ENCODE measurements at regions not wholly inside any gene's neighbourhood (a gene's known extent, or its start where the extent isn't known, plus 50 kb on each side); places are given as distances from the start of the nearest gene placed in this dataset.

DNA sequence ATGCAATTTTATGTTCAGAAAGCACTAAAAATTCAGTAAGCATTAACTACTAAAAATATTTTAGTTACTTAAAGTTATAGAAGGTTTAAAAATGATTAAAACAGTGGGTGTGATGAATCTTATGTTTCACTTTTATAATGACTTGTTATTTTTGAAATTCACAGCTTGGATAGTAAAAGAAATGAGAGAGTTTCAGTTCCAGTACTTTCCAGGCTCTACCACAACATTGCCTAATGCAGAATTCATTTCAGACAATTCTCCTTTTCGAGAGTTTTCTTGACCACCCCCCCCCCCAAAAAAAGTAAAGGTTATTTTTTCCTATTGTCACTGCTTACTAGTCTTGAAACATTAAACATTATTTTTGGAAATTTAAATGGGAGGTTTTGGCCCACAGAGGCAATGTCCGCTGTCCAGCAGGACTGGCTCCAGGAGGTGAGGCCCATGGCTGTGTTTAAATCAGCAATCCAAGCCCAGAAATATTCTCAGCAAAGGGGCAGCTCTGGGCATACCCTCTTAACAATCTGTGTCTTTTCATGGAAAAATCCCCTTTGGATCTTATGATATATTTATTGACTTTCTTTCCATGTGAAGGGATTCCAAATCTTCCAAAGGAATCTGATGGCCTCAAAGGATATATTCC, 519.9 kb downstream of the MAFB start:
- no peak for DNase-seq (ENCODE audit: low read depth)

DNA sequence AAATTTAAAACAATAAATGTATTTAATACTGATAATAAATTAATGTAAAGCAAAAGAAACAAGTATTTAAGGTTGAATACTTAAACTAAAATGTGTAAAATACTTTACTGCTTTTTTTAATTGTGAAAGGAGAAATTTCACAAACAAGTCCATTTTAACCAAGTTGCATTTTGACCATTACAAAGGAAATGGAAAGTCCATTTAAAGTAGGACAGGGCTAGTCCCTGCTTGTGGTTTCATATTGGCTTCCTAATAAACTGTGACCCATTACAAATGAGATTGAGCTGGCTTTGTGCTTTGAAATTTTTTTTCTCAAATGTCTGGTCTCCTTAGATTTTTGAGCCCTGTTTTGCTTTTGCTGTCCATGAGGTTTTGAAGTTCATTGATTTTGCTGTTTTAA, 527.6 kb downstream of the MAFB start:
- no peak for DNase-seq (ENCODE audit: low read depth)

DNA sequence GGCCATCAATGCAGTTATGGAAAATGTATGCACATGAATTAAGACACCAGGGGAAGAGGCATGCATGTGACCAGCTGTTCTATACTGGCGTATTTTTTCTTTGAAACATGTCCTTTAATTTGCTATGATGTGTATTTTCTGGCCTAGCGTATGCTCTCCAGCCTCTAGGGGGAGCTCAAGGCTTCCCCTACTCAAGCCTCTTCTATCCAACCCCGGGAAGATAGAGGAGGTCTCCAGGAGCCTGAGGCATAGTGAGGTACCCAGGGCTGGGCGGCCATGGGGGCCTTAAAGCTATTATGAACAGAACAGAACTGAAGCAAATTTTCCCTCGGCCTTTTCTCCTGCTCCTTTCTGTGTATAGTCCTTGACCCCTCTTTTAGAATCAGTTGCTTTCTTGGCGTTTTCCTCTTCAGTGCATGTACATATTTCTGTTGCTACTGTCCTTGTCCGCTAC, 528.9 kb downstream of the MAFB start:
- peak; percentile 75 for DNase-seq (ENCODE audit: low read depth)

DNA sequence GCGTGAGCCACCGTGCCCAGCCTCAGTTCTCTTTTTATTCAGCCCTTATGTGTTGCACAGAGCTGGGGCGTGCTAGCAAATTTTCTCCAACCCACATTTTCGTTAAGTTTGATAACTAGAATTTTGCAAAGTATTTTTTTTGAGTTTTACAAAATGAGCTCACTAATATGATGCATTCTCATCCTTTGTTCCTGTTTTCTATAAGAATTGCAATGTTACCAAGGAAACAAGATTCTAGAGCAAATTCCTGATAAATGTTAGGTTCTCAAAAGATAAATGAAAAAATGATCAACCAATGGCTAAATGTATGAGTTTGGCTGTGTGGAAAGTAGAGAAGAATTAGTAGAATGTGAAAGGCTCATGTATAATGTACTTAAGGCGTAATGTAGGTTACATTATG, 529.8 kb downstream of the MAFB start:
- DNase-seq (ENCODE audit: low read depth) = no peak

DNA sequence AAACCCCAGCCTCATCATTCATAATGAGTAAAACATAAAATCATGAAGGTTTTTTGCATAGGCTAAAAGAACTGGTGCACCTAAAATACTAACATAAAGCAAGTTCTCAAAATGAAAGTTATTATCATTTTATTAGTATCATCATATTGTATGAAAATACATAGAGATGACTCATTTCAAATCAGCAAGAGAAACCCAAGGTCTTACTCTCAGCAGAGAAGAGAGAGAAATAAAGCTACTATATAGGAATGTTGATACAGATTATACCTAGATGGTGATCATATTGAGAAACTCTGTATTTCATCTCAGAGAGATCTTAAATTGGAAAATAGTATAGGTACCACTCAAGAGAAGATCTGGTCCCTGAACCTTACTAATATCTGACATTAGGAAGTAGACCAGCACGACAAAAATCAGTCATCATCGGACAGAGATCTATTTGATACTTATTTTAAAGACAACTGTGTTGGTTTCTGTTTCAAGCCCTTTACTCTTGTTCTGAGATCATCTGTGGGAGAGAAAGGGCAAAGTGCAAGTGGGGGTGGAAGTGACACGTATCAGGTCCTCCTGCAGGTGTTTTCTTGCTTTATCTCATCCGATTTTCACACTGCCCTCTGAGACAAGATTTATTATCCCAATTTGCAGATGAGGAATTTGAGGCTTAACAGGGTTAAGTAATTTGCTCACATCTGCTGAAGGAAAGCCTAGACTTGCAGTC, 532.3 kb downstream of the MAFB start:
- DNase-seq (ENCODE audit: low read depth) = no peak

DNA sequence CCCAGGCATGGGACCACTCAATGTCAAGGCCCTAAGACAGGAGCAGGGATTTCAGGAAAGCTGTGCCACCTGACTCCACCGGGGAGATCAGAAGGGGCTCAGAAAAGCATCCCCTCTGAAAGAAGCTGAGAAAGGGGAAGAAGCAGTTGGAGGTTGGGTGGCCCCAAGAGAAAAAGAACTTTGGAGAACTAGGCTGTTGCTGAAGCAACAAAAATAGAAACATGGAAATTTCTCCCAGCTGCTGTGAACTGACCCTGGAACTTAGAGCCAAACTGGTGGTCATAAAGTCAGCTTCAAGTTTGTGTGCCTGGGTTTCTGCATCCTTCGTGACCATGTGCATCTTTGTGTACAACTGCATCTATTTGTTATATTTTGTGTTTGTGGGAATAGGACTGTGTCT, 534.5 kb downstream of the MAFB start:
- no peak for DNase-seq (ENCODE audit: low read depth)

DNA sequence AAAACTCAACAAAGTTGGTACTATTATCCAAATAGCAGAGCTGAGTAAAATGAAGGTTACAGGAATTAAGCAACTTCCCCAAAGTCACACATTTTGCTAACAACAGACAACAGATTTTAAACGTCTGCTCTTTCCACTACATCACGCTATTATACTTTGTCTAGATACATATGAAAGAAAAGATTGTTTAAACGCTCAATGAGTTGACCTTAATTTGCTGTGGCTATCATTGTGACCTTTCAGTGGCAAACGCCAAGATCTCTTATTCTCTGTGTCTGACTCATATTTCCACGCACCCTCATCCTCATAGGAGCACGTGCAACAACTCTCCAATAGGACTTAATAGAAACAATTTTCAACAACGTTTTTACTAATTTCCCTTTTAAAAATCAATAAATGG, 540.1 kb downstream of the MAFB start:
- no peak for DNase-seq (ENCODE audit: low read depth)

DNA sequence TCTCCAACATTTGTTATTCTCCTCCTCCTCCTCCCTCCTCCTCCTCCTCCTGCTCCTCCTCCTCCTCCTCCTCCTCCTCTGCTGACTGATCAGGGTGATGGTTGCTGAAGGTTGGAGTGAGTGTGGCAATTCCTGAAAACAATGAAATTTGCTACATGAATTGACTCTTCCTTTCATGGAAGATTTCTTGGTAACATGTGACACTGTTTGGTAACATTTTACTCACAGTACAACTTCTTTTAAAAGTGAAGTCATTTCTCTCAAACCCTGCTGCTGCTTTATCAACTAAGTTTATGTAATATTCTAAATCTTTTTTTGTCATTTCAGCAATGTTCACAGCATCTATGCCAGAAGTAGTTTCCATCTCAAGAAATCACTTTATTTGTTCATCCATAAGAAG, 543.0 kb downstream of the MAFB start:
- no peak for DNase-seq (ENCODE audit: low read depth)

DNA sequence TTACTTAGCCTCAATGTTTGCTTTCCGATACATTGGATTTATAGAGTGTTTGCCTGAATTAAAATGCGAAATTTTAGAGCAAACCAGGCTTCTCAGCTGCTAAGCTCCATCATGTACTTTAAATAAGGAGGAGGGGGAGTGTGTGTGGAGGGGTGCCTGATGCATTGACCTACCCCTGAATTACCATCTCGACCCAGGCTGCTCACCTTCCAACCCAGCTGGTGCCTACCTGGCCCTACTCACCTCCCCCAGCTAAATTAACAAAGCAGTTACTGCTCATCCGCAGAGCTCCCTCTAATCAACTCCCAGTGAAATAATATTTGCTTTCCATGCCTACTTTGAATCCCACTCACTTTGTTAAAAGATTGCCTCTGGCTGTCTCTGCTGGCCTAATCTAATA, 544.5 kb downstream of the MAFB start:
- DNase-seq (ENCODE audit: low read depth) = no peak

DNA sequence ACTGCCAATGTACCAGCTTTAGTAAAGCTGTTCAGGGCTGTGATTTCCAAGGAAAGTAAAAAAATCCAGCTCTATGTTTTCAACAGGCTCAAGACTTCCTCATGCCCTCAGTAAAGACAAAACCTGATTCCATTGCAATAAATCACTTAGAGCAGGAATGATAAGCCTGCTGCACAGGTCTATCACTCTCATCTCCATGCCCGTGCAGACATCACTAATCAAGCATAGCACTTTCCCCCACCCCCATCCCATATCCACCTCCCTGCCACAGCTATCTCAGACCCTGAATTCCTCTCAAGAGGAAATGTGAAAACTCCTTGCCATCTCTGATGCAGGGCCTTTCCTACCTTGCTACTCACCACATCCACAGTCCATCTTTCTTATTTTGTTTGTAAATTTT, 554.9 kb downstream of the MAFB start:
- DNase-seq (ENCODE audit: low read depth) = no peak

DNA sequence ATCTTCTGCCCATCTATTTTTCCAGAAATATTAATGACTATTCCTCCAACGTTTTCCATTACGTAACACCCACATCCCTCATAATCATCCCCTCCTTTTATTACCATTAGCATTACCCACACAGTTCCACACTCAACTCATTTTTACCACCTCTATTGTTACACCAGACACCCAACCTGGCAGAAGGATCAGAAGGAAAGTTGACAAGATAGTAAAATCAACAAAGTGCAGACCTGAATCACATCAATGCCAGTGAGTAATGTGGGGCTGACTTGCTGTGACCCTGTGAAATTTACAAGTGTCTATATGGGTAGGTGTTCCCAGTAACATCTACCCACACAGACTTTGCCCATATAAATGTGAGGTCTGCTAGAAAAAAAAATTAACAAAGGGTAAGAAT, 568.2 kb downstream of the MAFB start:
- no peak for DNase-seq (ENCODE audit: low read depth)

DNA sequence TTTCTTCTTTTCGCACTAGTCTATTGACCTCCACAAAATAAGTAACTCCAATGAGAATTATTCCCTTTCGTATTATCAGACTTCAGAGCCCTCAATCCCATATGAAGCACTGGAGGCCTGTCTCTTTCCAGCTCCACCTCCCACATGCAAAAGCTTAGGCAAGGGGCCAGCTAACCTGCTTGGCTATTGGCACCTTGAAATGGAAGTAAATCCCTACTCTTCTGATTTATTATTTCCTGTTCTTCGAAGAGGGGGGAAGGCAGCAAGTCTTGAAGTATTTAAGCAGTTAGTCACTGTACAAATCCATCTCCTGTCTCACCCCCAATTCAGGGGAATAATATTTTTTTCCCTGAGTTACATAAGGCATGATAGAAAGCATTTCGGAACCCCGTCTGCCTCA, 577.8 kb downstream of the MAFB start:
- DNase-seq (ENCODE audit: low read depth) = peak; percentile 13

DNA sequence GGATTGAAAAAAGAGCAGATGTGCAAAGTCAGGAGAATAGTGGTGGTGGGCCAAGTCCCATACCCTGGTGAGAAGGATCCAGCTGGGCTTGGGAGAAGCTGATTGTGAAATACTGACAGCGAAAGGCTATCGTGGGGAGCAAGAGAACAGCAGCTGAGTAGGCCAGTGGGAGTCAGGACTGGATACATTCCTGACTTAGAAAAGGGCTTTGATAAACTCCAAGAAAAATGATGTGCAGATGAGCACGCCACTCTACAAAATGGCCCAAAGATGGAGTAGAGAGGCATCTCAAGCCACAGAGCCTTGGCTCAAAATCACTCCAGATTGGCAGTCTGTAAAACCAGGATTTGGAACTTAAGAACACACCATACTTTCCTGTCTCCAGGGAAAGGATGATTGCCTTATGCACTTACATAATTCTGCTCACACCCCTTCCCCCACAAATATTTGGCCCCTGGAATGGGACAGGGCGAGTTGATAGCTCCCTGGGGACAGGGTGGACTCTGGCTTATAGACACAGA, 578.7 kb downstream of the MAFB start:
- DNase-seq (ENCODE audit: low read depth) = no peak

DNA sequence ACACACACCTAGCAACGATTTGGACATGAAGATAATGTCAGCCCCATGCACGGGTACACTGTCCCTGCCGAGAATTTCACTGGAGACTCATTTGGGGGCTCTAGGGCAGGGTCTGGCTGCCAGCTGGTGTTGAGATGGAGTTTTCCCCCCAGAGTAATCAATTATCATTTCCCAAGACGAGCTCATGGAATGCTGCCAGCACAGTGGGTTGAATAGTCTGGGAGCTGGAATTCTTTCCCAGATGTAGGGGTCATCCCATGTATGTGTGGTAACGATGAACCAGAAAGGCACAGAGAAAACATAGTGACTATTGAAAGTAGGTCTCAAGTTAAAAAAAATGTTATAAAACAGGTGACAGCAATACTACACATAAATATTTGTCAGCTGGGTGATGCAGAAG, 579.9 kb downstream of the MAFB start:
- no peak for DNase-seq (ENCODE audit: low read depth)

DNA sequence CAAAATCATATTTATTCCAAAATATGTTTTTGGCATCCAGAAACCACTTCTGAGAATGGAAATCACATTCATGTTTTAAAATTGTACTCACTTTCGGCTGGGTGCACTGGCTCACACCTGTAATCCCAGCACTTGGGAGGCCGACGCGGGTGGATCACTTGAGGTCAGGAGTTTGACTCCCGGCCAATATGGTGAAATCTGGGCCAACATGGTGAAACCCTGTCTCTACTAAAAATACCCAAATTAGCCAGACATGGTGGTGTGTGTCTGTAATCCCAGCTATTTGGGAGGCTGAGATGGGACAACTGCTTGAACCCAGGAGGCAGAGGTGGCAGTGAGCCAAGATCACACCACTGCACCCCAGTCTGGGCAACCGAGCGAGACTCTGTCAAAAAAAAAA, 580.7 kb downstream of the MAFB start:
- DNase-seq (ENCODE audit: low read depth) = no peak

DNA sequence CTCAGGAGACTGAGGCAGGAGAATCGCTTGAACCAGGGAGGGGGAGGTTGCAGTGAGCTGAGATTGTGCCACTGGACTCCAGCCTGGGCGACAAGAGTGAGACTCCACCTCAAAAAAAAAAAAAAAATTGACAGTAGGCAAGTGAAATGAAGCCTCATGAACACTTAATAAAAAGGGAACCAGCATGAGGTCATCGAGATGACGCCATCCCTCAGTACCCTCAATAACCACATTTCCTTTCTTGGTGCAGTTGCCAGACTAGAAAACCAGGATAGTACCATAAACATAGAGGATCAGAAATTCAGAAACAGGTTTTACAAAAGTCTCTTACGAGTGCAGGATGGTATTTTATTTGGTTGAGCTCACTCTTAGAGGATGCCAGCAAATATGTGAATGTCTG, 584.1 kb downstream of the MAFB start:
- peak; percentile 5 for DNase-seq (ENCODE audit: low read depth)

DNA sequence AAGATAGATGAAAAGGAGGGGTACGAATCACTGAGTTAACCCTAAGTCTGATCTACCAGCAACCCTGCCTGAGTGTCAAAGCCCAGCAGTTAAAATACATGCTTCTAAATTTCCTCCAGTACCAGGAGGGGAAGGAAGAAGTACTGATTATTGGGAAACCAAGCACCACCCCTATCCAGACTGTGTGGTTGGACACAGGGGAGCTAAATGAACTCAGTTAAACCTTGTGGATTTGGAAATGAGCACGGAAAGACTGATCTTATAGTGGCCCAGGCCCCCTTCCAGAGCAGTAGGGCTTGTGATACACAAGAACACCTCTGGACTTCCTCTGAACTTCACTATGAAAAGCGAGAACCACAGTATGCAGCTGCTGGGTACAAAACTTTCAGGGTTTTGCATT, 585.6 kb downstream of the MAFB start:
- DNase-seq (ENCODE audit: low read depth) = no peak

DNA sequence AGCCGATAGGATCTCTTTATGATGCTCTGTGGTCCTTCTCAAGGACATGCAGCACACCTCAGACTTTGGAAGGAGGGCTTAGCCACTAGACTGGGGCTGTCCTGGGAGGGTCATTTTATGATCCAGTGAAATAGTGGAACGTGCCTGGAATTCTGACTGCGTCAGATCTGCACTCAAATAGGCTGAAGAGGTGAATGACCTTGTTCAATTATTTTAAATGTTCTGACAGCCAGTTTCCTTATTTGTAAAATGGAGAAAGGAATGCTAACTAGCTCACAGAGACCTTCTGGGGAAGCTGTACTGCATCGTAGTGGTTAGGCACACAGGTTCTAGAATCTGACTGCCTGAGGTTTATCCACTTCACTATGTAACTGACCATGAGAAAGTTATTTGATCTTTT, 587.5 kb downstream of the MAFB start:
- no peak for DNase-seq (ENCODE audit: low read depth)

DNA sequence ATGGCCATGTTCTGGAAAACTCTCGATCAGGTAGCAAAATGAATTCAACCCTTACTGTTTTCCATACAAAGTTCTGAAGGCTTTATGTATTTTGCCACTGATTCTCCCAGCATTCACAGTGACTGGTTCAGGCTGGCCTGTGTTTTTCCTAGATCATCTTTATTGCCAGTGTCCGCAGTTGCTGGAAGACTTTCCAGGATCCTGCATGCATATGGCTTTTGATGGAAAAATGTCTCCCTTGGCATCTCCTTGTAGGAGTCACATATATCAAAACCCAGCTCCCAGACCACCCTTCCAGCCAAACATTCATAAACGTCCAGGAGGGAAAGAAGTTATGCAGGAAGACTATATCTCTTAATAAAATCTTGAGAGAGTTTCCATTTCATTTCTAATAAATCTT, 588.8 kb downstream of the MAFB start:
- no peak for DNase-seq (ENCODE audit: low read depth)

DNA sequence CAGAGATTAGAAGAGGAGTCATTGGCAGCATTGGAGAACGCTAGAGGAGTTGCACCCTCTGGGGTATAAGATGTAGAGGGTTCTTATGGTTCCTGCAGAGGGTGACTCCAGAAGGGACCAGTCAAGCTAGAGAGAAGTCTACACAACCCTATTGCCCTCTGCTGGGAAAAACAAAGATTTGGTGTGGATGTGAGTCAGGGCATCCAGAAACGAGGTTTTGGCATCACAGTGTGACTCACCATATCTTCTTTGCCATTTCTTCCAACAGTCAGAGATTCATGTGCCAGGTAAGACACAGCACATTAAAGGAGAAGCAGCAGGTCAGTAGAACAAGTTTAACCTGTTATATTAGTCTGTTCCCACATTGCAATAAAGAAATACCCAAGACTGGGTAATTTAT, 598.8 kb downstream of the MAFB start:
- DNase-seq (ENCODE audit: low read depth) = peak; percentile 25

DNA sequence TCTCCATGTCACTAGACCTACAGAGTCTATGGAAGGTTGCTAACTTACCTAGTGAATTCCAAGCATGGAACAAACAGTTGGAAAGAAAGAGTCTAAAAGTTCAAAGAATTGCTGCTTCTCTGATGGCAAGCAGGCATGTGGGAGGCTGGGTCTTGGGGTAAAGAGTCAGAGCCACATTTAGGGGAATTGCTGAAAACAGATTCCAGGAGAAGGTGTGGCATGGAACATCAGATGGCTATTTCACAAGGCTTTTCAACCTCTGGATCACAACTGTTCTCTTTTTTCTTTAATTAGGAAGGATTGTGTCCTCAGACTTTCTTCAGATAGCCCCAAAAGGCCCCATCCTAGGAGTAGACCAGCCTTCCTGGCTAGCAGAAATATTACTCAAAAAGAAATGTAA, 601.5 kb downstream of the MAFB start:
- DNase-seq (ENCODE audit: low read depth) = no peak

DNA sequence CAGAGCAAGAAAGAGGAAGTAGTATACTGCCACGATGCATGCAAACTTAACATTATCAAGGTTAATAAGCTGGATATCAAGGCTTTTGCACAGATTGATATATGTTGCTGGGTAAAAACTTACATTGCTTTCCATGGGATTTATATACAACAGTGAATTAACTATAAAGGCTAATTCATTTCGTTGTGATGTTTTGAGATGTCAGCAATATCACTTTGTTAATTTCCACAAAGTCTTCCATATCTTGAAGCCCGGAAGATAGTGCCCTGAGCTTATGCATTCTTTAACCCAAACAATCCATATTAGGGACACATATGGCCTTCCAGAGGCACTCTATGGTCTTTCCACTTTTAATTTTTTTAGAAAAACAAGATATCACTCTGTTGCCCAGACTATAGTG, 603.5 kb downstream of the MAFB start:
- DNase-seq (ENCODE audit: low read depth) = no peak

DNA sequence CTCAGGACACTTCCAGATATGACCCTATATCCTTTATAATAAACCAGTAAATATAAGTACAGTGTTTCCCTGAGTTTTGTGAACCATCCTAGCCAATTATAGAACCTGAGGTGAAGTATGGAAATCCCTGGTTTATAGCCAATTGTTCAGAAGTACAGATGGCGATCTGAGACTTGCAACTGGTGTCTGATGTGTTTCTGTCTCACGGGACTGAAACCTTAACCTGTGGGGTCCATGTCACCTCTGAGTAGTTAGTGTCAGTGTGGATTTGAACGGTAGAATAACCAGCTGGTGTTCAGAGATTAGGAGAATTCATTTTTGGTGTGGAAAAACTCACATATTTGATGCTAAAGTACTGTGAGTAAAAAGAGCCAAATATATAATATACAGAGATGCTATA, 606.6 kb downstream of the MAFB start:
- DNase-seq (ENCODE audit: low read depth) = no peak

Measured in HT1080 (cell line).